ENCODE measurements at regions not wholly inside any gene's neighbourhood (a gene's known extent, or its start where the extent isn't known, plus 50 kb on each side); places are given as distances from the start of the nearest gene placed in this dataset.
A peak's percentile ranks its signal among the peaks of the same experiment; 100 is the strongest.

GRCh38 chr1:87196110-87196827, 132.4 kb upstream of the LMO4 start:
- no peak for DNase-seq

- DNase-seq: no peak
These were observed 131.5 kb upstream of the LMO4 start for GRCh38 chr1:87197156-87197555.

DNA sequence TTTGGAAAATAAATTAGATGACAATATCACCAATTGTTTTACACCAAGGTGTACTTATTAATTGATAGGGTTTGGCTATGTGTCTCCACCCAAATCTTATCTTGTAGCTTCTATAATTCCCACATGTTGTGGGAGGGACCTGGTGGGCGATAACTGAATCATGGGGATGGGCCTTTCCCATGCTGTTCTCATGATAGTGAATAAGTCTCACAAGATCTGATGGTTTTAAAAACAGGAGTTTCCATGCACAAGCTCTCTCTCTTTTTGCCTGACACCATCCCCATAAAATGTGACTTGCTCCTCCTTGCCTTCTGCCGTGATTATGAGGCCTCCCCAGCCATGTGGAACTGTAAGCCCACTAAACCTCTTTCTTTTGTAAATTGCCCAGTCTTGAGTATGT, 131.0 kb upstream of the LMO4 start:
- no peak for DNase-seq

GRCh38 chr1:87200875-87201638, 127.6 kb upstream of the LMO4 start:
- DNase-seq: no peak

DNA sequence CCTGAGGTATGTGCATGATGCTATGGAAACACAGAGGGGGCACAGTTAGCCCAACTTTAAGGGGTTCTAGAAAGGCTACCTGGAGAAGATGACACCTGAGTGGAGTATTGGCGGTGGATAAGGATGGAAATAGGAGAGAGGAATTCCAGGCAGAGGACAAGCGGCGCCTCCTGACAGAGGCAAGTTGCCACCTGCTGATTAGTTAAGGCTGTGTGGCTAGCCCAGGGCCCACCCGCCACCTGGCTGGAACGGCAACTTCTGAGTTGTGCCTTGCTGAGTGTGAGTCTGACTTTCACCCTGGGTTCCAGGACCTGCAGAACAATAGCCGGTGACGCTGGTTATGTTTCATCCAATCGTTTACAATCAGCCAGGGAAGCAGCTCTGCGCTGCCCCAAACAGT, 126.9 kb upstream of the LMO4 start:
- DNase-seq: no peak

- DNase-seq: no peak
These were observed 126.2 kb upstream of the LMO4 start for GRCh38 chr1:87202451-87202850.

GRCh38 chr1:87202922-87203655, 125.6 kb upstream of the LMO4 start:
- no peak for DNase-seq

GRCh38 chr1:87203904-87204303, 124.8 kb upstream of the LMO4 start:
- no peak for DNase-seq

DNA sequence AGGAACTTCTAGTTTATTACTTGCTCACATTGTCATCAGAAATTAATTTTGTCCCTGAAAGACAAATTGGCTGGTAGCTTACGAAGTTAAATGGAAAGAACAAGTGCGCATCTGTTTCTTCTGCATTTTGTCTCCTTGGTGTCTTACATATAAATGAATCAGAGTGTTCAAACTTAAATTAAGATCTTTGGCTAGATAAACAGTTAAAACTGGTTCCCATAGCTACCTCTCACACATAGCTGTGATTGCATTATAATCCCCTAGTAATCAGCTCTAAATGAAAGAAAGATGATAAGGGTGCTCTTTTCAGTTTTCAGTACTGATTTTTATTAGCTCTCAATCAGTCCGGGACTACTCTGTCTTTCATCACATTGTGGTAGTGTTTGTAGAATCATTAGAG, 124.2 kb upstream of the LMO4 start:
- DNase-seq: no peak

GRCh38 chr1:87204921-87205320, 123.8 kb upstream of the LMO4 start:
- DNase-seq: no peak

GRCh38 chr1:87206044-87206831, 122.4 kb upstream of the LMO4 start:
- DNase-seq: no peak

GRCh38 chr1:87208080-87208479, 120.6 kb upstream of the LMO4 start:
- DNase-seq: no peak

- DNase-seq: no peak
These were observed 119.7 kb upstream of the LMO4 start for GRCh38 chr1:87208931-87209330.

DNA sequence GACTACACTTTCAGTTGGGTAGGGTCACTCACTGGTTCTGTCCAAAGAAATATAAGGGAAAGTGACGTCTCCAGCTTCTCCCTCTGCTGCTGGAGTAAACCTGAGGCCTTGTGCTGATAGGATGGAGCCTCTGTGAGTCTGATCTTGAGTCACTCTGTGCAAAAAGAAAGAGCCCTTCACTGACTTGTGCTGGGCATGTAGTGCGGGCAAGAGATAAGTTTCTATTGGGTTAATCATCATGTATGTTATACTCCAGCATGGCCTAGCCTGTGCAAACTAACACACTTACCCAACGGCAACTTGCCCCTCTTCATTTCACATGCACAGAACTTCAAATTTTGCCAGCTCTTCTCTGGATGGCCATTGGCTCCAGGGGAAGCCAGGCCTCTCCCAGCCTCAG, 118.5 kb upstream of the LMO4 start:
- DNase-seq: no peak

- DNase-seq: no peak
These were observed 116.1 kb upstream of the LMO4 start for GRCh38 chr1:87212431-87213134.

DNA sequence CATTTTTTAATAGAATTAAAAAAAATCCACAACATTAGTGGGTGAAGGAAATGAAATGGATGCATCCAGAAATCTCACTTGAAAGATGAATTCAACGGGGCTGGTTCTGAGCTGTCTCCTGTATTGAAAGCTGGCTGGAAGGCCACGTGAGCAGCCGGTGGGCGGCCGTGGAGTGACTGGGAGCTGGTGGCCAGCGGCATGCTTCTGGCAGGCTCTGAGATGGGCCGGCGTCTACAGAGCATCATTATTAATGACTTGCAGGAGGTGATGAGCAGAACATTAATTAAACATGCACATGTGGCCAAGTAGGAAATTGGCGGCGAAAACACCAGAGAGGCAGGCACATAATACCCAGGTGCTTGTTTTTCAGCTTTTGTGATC, 115.6 kb upstream of the LMO4 start:
- DNase-seq: no peak

DNA sequence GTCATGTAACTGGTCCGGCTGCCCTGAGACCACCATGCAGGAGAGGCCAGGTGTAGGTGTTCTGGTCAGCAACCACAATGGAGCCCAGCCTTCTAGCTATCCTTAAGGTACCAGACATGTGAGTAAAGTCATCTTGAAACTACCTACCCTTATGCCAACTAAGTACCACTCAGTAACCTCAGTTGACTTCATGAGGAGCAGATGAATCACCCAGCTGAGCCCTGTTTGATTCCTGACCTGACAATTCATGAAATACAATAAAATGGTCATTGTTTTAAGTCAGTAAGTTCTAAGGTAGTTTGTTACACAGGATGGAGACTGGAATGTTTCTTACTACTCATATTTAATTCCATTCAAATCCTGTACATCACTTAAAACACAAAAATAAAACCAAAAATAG, 113.1 kb upstream of the LMO4 start:
- DNase-seq: no peak

- no peak for DNase-seq
These were observed 110.1 kb upstream of the LMO4 start for GRCh38 chr1:87218618-87219017.

- DNase-seq: peak; percentile 14
These were observed 109.5 kb upstream of the LMO4 start for GRCh38 chr1:87219141-87219540.

DNA sequence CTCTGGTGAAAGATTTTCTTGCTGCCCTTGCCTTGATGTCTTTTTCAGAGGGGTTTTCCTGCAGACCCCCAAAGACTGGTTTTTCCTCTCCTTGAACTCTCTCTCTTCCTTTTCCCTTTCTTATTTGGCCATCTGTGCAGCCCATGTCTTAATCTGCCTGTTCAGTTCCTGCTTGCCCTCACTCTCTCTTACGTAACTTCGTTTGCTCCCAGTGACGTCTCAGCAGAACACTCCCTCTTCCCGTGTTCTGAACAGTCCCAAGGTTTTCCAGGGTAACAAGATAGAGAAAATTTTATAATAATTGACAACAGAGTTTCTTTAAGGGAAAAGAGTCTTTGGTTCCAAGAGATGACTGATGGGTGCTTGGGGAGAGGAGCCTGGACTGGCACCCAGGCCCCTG, 109.1 kb upstream of the LMO4 start:
- DNase-seq: no peak

- DNase-seq: no peak
These were observed 107.7 kb upstream of the LMO4 start for GRCh38 chr1:87220993-87221392.

- peak; percentile 61 for DNase-seq
These were observed 104.5 kb upstream of the LMO4 start for GRCh38 chr1:87224201-87224600.

DNA sequence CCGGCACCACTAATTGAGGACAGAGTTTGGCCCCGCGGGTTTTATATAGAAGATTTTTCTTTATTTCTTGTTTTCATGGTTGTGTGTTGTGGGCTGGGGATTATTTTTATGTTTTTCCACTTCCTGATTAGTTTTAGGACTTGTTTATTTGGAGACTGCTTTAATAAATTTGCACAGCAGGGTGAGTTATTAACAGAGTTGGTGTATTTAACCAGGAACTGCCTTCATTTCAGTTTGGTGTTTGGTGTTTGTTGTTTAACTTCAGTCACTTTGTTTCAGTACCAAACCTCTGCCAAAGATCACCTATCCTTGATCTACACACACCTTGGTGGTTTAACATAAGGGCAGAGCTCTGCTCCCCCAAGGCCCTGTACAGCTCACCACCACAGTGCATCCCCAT, 103.5 kb upstream of the LMO4 start:
- DNase-seq: no peak

Data from activated CD4-positive, alpha-beta T cell treated with anti-CD3 and anti-CD28 coated beads, Interleukin-2, amount 50 U/mL, for 16 hours (primary cell).